WTC11 (cell line): ENCODE measurements at regions not wholly inside any gene's neighbourhood (a gene's known extent, or its start where the extent isn't known, plus 50 kb on each side); places are given as distances from the start of the nearest gene placed in this dataset.

Source experiments
- ATAC-seq: fragments of 200-7000 bp; cut with Tn5 transposase; 2 replicates; pipeline ENCODE4 v1.10.0; 2021; ENCODE audit warnings: mild to moderate bottlenecking, moderate library complexity
- CTCF ChIA-PET: fragments of 300-600 bp; sonication (Branson Sonifier 250); formaldehyde crosslinking; loops from one replicate; lab custom pipeline; 2021; ENCODE audit warnings: antibody characterized with exemption; lab: Charles Lee
- POLR2A ChIA-PET: fragments of 350-600 bp; sonication (Branson Sonifier 250); formaldehyde crosslinking; loops from one replicate; lab custom pipeline; 2021; ENCODE audit warnings: antibody characterized with exemption; lab: Charles Lee
- DNase-seq: peaks from one replicate; pipeline ENCODE4 v3.0.0; 2021; ENCODE audit warnings: low spot score
- H3K27ac Mint-ChIP-seq: 2 replicates; pipeline ENCODE4 v1.8.0; 2021; ENCODE audit warnings: mixed read lengths
- H3K27me3 Mint-ChIP-seq: 2 replicates; pipeline ENCODE4 v1.8.0; 2021; ENCODE audit warnings: low read depth, mild to moderate bottlenecking, moderate library complexity, mixed read lengths
- H3K36me3 Mint-ChIP-seq: 2 replicates; pipeline ENCODE4 v1.8.0; 2021; ENCODE audit warnings: mixed read lengths
- H3K4me1 Mint-ChIP-seq: 2 replicates; pipeline ENCODE4 v1.8.0; 2022; ENCODE audit warnings: mixed read lengths
- H3K4me3 Mint-ChIP-seq: 2 replicates; pipeline ENCODE4 v1.8.0; 2021; ENCODE audit warnings: mild to moderate bottlenecking, moderate library complexity, mixed read lengths
- H3K9me3 Mint-ChIP-seq: 2 replicates; pipeline ENCODE4 v1.8.0; 2021; ENCODE audit warnings: mixed read lengths
- CREB1 ChIP-seq: sonication (generic); formaldehyde crosslinking; IDR thresholded peaks from 2 replicates; pipeline ENCODE4 v1.8.0; 2023; ENCODE audit warnings: mild to moderate bottlenecking, missing genetic modification reagents
- ELF4 ChIP-seq: sonication (generic); formaldehyde crosslinking; IDR thresholded peaks from 2 replicates; pipeline ENCODE4 v1.8.1; 2022; ENCODE audit warnings: low read depth, mild to moderate bottlenecking, moderate library complexity, missing genetic modification reagents
- EMX1 ChIP-seq: fragments of 250-450 bp; sonication (Bioruptor Pico); IDR thresholded peaks from 2 replicates; pipeline ENCODE4 v1.8.0; 2021; ENCODE audit warnings: mild to moderate bottlenecking
- ERG ChIP-seq: fragments of 250-450 bp; sonication (Bioruptor Pico); IDR thresholded peaks from 2 replicates; pipeline ENCODE4 v1.8.0; 2021; ENCODE audit warnings: mild to moderate bottlenecking
- ETV6 ChIP-seq: sonication (generic); formaldehyde crosslinking; IDR thresholded peaks from 2 replicates; pipeline ENCODE4 v1.8.1; 2022; ENCODE audit warnings: mild to moderate bottlenecking, missing genetic modification reagents
- FOXJ3 ChIP-seq: sonication (generic); formaldehyde crosslinking; IDR thresholded peaks from 2 replicates; pipeline ENCODE4 v1.9.0; 2021; ENCODE audit warnings: missing genetic modification reagents, mild to moderate bottlenecking, borderline replicate concordance
- GTF2I ChIP-seq: fragments of 250-450 bp; sonication (Bioruptor Pico); conservative IDR thresholded peaks from 2 replicates; pipeline ENCODE4 v1.4.0; 2021; ENCODE audit warnings: mild to moderate bottlenecking
- JUN ChIP-seq: sonication (generic); formaldehyde crosslinking; IDR thresholded peaks from 2 replicates; pipeline ENCODE4 v1.8.0; 2023; ENCODE audit warnings: mild to moderate bottlenecking, missing genetic modification reagents
- MXD4 ChIP-seq: fragments of 250-450 bp; sonication (Bioruptor Pico); IDR thresholded peaks from 2 replicates; pipeline ENCODE4 v1.8.0; 2021; ENCODE audit warnings: mild to moderate bottlenecking, moderate library complexity, borderline replicate concordance
- NFATC4 ChIP-seq: fragments of 250-450 bp; sonication (Bioruptor Pico); IDR thresholded peaks from 2 replicates; pipeline ENCODE4 v1.9.0; 2021; ENCODE audit warnings: mild to moderate bottlenecking
- NFE2L1 ChIP-seq: sonication (generic); formaldehyde crosslinking; IDR thresholded peaks from 2 replicates; pipeline ENCODE4 v1.8.1; 2023; ENCODE audit warnings: missing genetic modification reagents
- NR1H2 ChIP-seq: sonication (generic); formaldehyde crosslinking; IDR thresholded peaks from 2 replicates; pipeline ENCODE4 v1.9.0; 2021; ENCODE audit warnings: mild to moderate bottlenecking, moderate library complexity, missing genetic modification reagents
- NR2C2 ChIP-seq: sonication (generic); formaldehyde crosslinking; IDR thresholded peaks from 2 replicates; pipeline ENCODE4 v1.8.0; 2022; ENCODE audit warnings: mild to moderate bottlenecking, missing genetic modification reagents
- PRDM15 ChIP-seq: sonication (generic); formaldehyde crosslinking; IDR thresholded peaks from 2 replicates; pipeline ENCODE4 v1.8.0; 2022; ENCODE audit warnings: missing genetic modification reagents
- TEAD1 ChIP-seq: sonication (generic); formaldehyde crosslinking; IDR thresholded peaks from 2 replicates; pipeline ENCODE4 v1.8.0; 2022; ENCODE audit warnings: mild to moderate bottlenecking, missing genetic modification reagents
- USF1 ChIP-seq: sonication (generic); formaldehyde crosslinking; IDR thresholded peaks from 2 replicates; pipeline ENCODE4 v1.8.0; 2022; ENCODE audit warnings: mild to moderate bottlenecking, missing genetic modification reagents
- USF2 ChIP-seq: sonication (generic); formaldehyde crosslinking; IDR thresholded peaks from 2 replicates; pipeline ENCODE4 v1.8.1; 2023; ENCODE audit warnings: mild to moderate bottlenecking, missing genetic modification reagents, moderate library complexity
- ZBTB21 ChIP-seq: sonication (generic); formaldehyde crosslinking; IDR thresholded peaks from 2 replicates; pipeline ENCODE4 v1.8.1; 2023; ENCODE audit warnings: mild to moderate bottlenecking, missing genetic modification reagents, borderline replicate concordance
- ZNF138 ChIP-seq: sonication (generic); formaldehyde crosslinking; conservative IDR thresholded peaks from 2 replicates; pipeline ENCODE4 v1.8.1; 2022; ENCODE audit warnings: mild to moderate bottlenecking, moderate library complexity, missing genetic modification reagents
- ZNF219 ChIP-seq: sonication (generic); formaldehyde crosslinking; IDR thresholded peaks from 2 replicates; pipeline ENCODE4 v1.8.0; 2023; ENCODE audit warnings: missing genetic modification reagents, mild to moderate bottlenecking, borderline replicate concordance
- ZNF232 ChIP-seq: sonication (generic); formaldehyde crosslinking; IDR thresholded peaks from 2 replicates; pipeline ENCODE4 v1.8.0; 2022; ENCODE audit warnings: mild to moderate bottlenecking, missing genetic modification reagents
- ZNF263 ChIP-seq: sonication (generic); formaldehyde crosslinking; IDR thresholded peaks from 2 replicates; pipeline ENCODE4 v1.8.1; 2022; ENCODE audit warnings: low read depth, mild to moderate bottlenecking, moderate library complexity, missing genetic modification reagents

- TF ChIP-seq PRDM15 (CRISPR knock-in tag) = no peak
- TF ChIP-seq CREB1 (CRISPR knock-in tag) = no peak
- no peak for TF ChIP-seq TEAD1
- TF ChIP-seq ERG (CRISPR knock-in tag) = no peak
- TF ChIP-seq FOXJ3 (CRISPR knock-in tag) = no peak
- no peak for TF ChIP-seq ZNF219
- no peak for TF ChIP-seq ZNF263
- no peak for TF ChIP-seq MXD4 (CRISPR knock-in tag)
- TF ChIP-seq ZNF138 (CRISPR knock-in tag) = no peak
Observed at GRCh38 chr11:80041136-80042000, 600.5 kb upstream of the TENM4 start (continued).

GRCh38 chr11:80034801-80035200 lies 594.0 kb upstream of the TENM4 start:
- no peaks in the 10 kb centered on the region for H3K9me3 Mint-ChIP-seq
- H3K27ac Mint-ChIP-seq = peak overlapping the region; percentile 20; the same call in 1 of the 2 replicates
- H3K4me3 Mint-ChIP-seq = no peak overlapping the region
- CTCF ChIA-PET = no interaction called here
- no peaks in the 10 kb centered on the region for H3K27me3 Mint-ChIP-seq
- TF ChIP-seq ZNF232 (CRISPR knock-in tag) (no peak), USF1 (CRISPR knock-in tag) (no peak), NFATC4 (CRISPR knock-in tag) (no peak)
- no peak for ATAC-seq
- no peaks in the 10 kb centered on the region for H3K36me3 Mint-ChIP-seq
- H3K4me1 Mint-ChIP-seq = peaks cover 8% of the 10 kb centered on the region; the same call in 1 of the 2 replicates
- POLR2A ChIA-PET = no interaction called here
- no peak for DNase-seq

GRCh38 chr11:80031014-80031600 lies 590.3 kb upstream of the TENM4 start:
- H3K27me3 Mint-ChIP-seq = no peaks in the 10 kb centered on the region
- no peak overlapping the region for H3K27ac Mint-ChIP-seq
- peaks cover 5% of the 10 kb centered on the region for H3K4me1 Mint-ChIP-seq
- no peaks in the 10 kb centered on the region for H3K36me3 Mint-ChIP-seq
- no peak for ATAC-seq
- no peak for TF ChIP-seq ELF4 (CRISPR knock-in tag)
- no peak for TF ChIP-seq USF2 (CRISPR knock-in tag)
- no peak for TF ChIP-seq GTF2I (CRISPR knock-in tag)
- no peak for TF ChIP-seq ZBTB21 (CRISPR knock-in tag)
- no peak for TF ChIP-seq NFE2L1 (CRISPR knock-in tag)
- no peak for TF ChIP-seq JUN (CRISPR knock-in tag)
- no peak for TF ChIP-seq NR2C2 (CRISPR knock-in tag)
- TF ChIP-seq ETV6 = no peak
- no peak for TF ChIP-seq EMX1 (CRISPR knock-in tag)
- no peak for TF ChIP-seq ZNF219
- TF ChIP-seq NR1H2 (CRISPR knock-in tag) = no peak
- ChIA-PET POLR2A (no interaction called here), CTCF (no interaction called here)
- no peak overlapping the region for H3K4me3 Mint-ChIP-seq
- no peak for DNase-seq
- no peaks in the 10 kb centered on the region for H3K9me3 Mint-ChIP-seq
